Tibial nerve (tissue), 4 donors: ENCODE measurements at regions not wholly inside any gene's neighbourhood (a gene's known extent, or its start where the extent isn't known, plus 50 kb on each side); places are given as distances from the start of the nearest gene placed in this dataset.

ENCODE experiments used
- DNase-seq, 2 donors: peaks; one replicate each; pipeline ENCODE4 v3.0.0-alpha.2; 2019; ENCODE audit warnings: low spot score in 2 of 2
- H3K27ac ChIP-seq, 4 donors: fragments of 200-600 bp; sonication (generic) in 3 of 4; one replicate each; pipeline ENCODE4 v1.5.1; 2017 to 2019; ENCODE audit warnings: mild to moderate bottlenecking in 1 of 4
- H3K27me3 ChIP-seq, 2 donors: fragments of 200-600 bp; sonication (generic) in 1 of 2; one replicate each; pipeline versions ENCODE4 v1.5.1 to v1.6.0; 2017 to 2019
- H3K36me3 ChIP-seq, 3 donors: fragments of 200-600 bp; sonication (generic); one replicate each; pipeline ENCODE4 v1.5.1; 2018 to 2019
- H3K4me1 ChIP-seq, 4 donors: fragments of 200-600 bp; sonication (generic) in 3 of 4; one replicate each; pipeline ENCODE4 v1.5.1; 2017 to 2019
- H3K4me3 ChIP-seq, 4 donors: fragments of 200-600 bp; sonication (generic) in 3 of 4; one replicate each; pipeline ENCODE4 v1.5.1; 2017 to 2019; ENCODE audit warnings: mild to moderate bottlenecking in 1 of 4, moderate library complexity in 1 of 4
- H3K9me3 ChIP-seq, 4 donors: fragments of 200-600 bp; sonication (generic) in 3 of 4; one replicate each; pipeline ENCODE4 v1.5.1; 2017 to 2019
- CTCF ChIP-seq, 5 experiments: fragments of 200-600 bp in 3 of 5; fragments of 450-650 bp in 2 of 5; sonication (generic) in 3 of 5; IDR thresholded peaks; one replicate each; pipeline ENCODE4 v1.5.1; 2016 to 2019; ENCODE audit warnings: antibody characterized with exemption in 5 of 5, mild to moderate bottlenecking in 3 of 5, moderate library complexity in 2 of 5
- EP300 ChIP-seq, 2 donors: sonication (generic); formaldehyde crosslinking; IDR thresholded peaks; one replicate each; pipeline ENCODE4 v1.6.1; 2017; ENCODE audit warnings: antibody characterized with exemption in 2 of 2, mild to moderate bottlenecking in 1 of 2
- POLR2A ChIP-seq, 2 donors: fragments of 450-650 bp; IDR thresholded peaks; one replicate each; pipeline ENCODE4 v1.6.1; 2017; ENCODE audit warnings: antibody characterized with exemption in 2 of 2, mild to moderate bottlenecking in 2 of 2, moderate library complexity in 2 of 2
- WGBS, 2 donors: methylation state at CpG; one replicate each; pipeline ENCODE4 v1.1.5; 2018; 5-methylcytosine and 5-hydroxymethylcytosine counted together

GRCh38 chr13:89568746-89569145 is 1778.7 kb upstream of the MIR17HG start:
- 50 to 100% methylated on average over 2 of the region's 2 CpGs for WGBS, 2 donors
- Histone ChIP-seq H3K36me3 (no peaks in the 10 kb centered on the region), H3K4me1 (peaks cover 0 to 3% (median 0%) of the 10 kb centered on the region in 4 donors), H3K27ac (no peak overlapping the region), H3K9me3 (peaks cover 0 to 11% (median 0%) of the 10 kb centered on the region in 4 donors), H3K27me3 (no peaks in the 10 kb centered on the region), H3K4me3 (no peak overlapping the region)
- TF ChIP-seq EP300 (IDR thresholded peaks at IDR 0.05) (no peak), CTCF (IDR thresholded peaks at IDR 0.05) (no peak), POLR2A (IDR thresholded peaks at IDR 0.05) (no peak)
- no peak for DNase-seq

GRCh38 chr13:89571676-89572075 is 1775.8 kb upstream of the MIR17HG start:
- TF ChIP-seq EP300 (IDR thresholded peaks at IDR 0.05) (no peak), POLR2A (IDR thresholded peaks at IDR 0.05) (no peak), CTCF (IDR thresholded peaks at IDR 0.05) (no peak)
- Histone ChIP-seq H3K9me3 (peaks cover 0 to 11% (median 0%) of the 10 kb centered on the region in 4 donors), H3K4me3 (no peak overlapping the region), H3K36me3 (no peaks in the 10 kb centered on the region), H3K4me1 (no peaks in the 10 kb centered on the region), H3K27me3 (no peaks in the 10 kb centered on the region), H3K27ac (no peak overlapping the region)
- no peak for DNase-seq

- H3K4me3 ChIP-seq, result no peak overlapping the region
- no peak overlapping the region for H3K27ac ChIP-seq
- no peaks in the 10 kb centered on the region for H3K27me3 ChIP-seq
- no peak for DNase-seq
- H3K4me1 ChIP-seq, result no peaks in the 10 kb centered on the region
- peaks cover 0 to 11% (median 0%) of the 10 kb centered on the region in 4 donors for H3K9me3 ChIP-seq
- no peaks in the 10 kb centered on the region for H3K36me3 ChIP-seq
- TF ChIP-seq CTCF (IDR thresholded peaks at IDR 0.05) (no peak), EP300 (IDR thresholded peaks at IDR 0.05) (no peak), POLR2A (IDR thresholded peaks at IDR 0.05) (no peak)
Measured at GRCh38 chr13:89574077-89574476, 1773.4 kb upstream of the MIR17HG start.

GRCh38 chr13:89577301-89577700 is 1770.2 kb upstream of the MIR17HG start:
- Histone ChIP-seq H3K4me3 (no peak overlapping the region), H3K9me3 (peaks cover 0 to 5% (median 0%) of the 10 kb centered on the region in 4 donors), H3K27me3 (no peaks in the 10 kb centered on the region), H3K4me1 (no peaks in the 10 kb centered on the region), H3K27ac (no peak overlapping the region), H3K36me3 (no peaks in the 10 kb centered on the region)
- TF ChIP-seq POLR2A (IDR thresholded peaks at IDR 0.05) (no peak), CTCF (IDR thresholded peaks at IDR 0.05) (no peak), EP300 (IDR thresholded peaks at IDR 0.05) (no peak)
- no peak for DNase-seq

- Histone ChIP-seq H3K27me3 (no peaks in the 10 kb centered on the region), H3K4me3 (no peak overlapping the region), H3K4me1 (peaks cover 0 to 5% (median 0%) of the 10 kb centered on the region in 4 donors), H3K9me3 (no peaks in the 10 kb centered on the region), H3K36me3 (no peaks in the 10 kb centered on the region), H3K27ac (no peak overlapping the region)
- DNase-seq, result no peak
- WGBS, 2 donors, result 29 to 38% methylated on average over 2 of the region's 2 CpGs
- TF ChIP-seq CTCF (IDR thresholded peaks at IDR 0.05), result no peak
- no peak for TF ChIP-seq EP300 (IDR thresholded peaks at IDR 0.05)
- no peak for TF ChIP-seq POLR2A (IDR thresholded peaks at IDR 0.05)
Measured at GRCh38 chr13:89584058-89584620, 1763.3 kb upstream of the MIR17HG start.
